ACC112 (cell line): ENCODE measurements at regions not wholly inside any gene's neighbourhood (a gene's known extent, or its start where the extent isn't known, plus 50 kb on each side); places are given as distances from the start of the nearest gene placed in this dataset.

ENCODE experiments used
- H2AFZ ChIP-seq: fragments of 200-600 bp; sonication (generic); one replicate; pipeline ENCODE4 v1.6.0; 2017; ENCODE audit warnings: antibody characterized with exemption, low read length; ENCODE audit not compliant: unreplicated experiment
- H3K27ac ChIP-seq: fragments of 200-600 bp; sonication (generic); 2 replicates; pipeline ENCODE4 v1.5.1; 2014; ENCODE audit warnings: low read depth, mild to moderate bottlenecking, antibody characterized with exemption, low read length, moderate library complexity
- H3K27me3 ChIP-seq: fragments of 200-600 bp; sonication (generic); 2 replicates; pipeline ENCODE4 v1.6.1; 2014; ENCODE audit warnings: mild to moderate bottlenecking, antibody characterized with exemption, low read length, moderate library complexity, mixed read lengths; ENCODE audit not compliant: insufficient read depth
- H3K36me3 ChIP-seq: fragments of 200-600 bp; sonication (generic); 2 replicates; pipeline ENCODE4 v1.6.1; 2016; ENCODE audit warnings: mild to moderate bottlenecking, antibody characterized with exemption, low read length, moderate library complexity, mixed read lengths; ENCODE audit not compliant: insufficient read depth
- H3K4me1 ChIP-seq: fragments of 200-600 bp; sonication (generic); one replicate; pipeline ENCODE4 v1.6.1; 2016; ENCODE audit warnings: low read length, mixed read lengths; ENCODE audit not compliant: insufficient read depth, unreplicated experiment, control insufficient read depth
- H3K4me3 ChIP-seq: fragments of 200-600 bp; sonication (generic); 2 replicates; pipeline ENCODE4 v1.5.1; 2014; ENCODE audit warnings: mild to moderate bottlenecking, low read depth, low read length
- H3K79me2 ChIP-seq: fragments of 200-600 bp; sonication (generic); one replicate; pipeline ENCODE4 v1.6.0; 2016; ENCODE audit warnings: low read length; ENCODE audit not compliant: control insufficient read depth, unreplicated experiment, insufficient read depth

DNA sequence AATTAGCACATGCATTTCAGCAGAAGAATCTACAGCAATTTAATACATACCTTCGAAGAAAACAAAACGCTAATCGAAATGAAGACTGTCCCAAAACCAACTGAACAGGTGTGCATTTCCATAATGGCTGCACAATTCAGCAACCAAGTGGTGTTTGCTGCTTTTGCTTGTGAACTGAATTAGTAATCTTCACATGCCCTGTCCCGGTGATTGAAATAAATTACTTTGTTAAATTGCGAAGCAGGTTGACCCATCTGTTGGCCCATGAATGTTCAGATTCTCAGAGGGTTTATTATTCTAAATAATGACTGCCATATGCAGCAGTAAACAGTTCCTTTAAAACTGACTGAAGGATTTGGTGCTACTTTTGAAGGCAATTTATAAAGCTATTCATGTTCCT is 445.2 kb upstream of the NFE2L3 start:
- Histone ChIP-seq H3K27me3 (no peaks in the 10 kb centered on the region), H3K4me1 (no peaks in the 10 kb centered on the region), H3K4me3 (no peak overlapping the region), H3K79me2 (no peaks in the 10 kb centered on the region), H2AFZ (no peak overlapping the region), H3K36me3 (no peaks in the 10 kb centered on the region), H3K27ac (no peak overlapping the region)

GRCh38 chr7:25707768-25708620 is 444.0 kb upstream of the NFE2L3 start:
- Histone ChIP-seq H3K79me2 (no peaks in the 10 kb centered on the region), H3K4me3 (no peak overlapping the region), H3K27ac (no peak overlapping the region), H2AFZ (no peak overlapping the region), H3K27me3 (no peaks in the 10 kb centered on the region), H3K4me1 (no peaks in the 10 kb centered on the region), H3K36me3 (no peaks in the 10 kb centered on the region)

GRCh38 chr7:25710959-25711358 is 441.0 kb upstream of the NFE2L3 start:
- no peak overlapping the region for H3K27ac ChIP-seq
- no peaks in the 10 kb centered on the region for H3K27me3 ChIP-seq
- no peaks in the 10 kb centered on the region for H3K4me1 ChIP-seq
- H3K36me3 ChIP-seq, result no peaks in the 10 kb centered on the region
- no peaks in the 10 kb centered on the region for H3K79me2 ChIP-seq
- H3K4me3 ChIP-seq, result no peak overlapping the region
- H2AFZ ChIP-seq, result no peak overlapping the region

- Histone ChIP-seq H3K27ac (no peak overlapping the region), H3K4me1 (no peaks in the 10 kb centered on the region), H3K27me3 (no peaks in the 10 kb centered on the region), H3K4me3 (no peak overlapping the region), H3K36me3 (no peaks in the 10 kb centered on the region), H2AFZ (no peak overlapping the region), H3K79me2 (no peaks in the 10 kb centered on the region)
Measured at GRCh38 chr7:25711940-25712339, 440.1 kb upstream of the NFE2L3 start.

- Histone ChIP-seq H3K27ac (no peak overlapping the region), H2AFZ (no peak overlapping the region)
Measured at GRCh38 chr7:25712500-25712899, 439.5 kb upstream of the NFE2L3 start.

GRCh38 chr7:25714013-25714412 is 438.0 kb upstream of the NFE2L3 start:
- no peak overlapping the region for H3K4me3 ChIP-seq
- no peaks in the 10 kb centered on the region for H3K36me3 ChIP-seq
- no peak overlapping the region for H3K27ac ChIP-seq
- no peak overlapping the region for H2AFZ ChIP-seq
- H3K79me2 ChIP-seq, result no peaks in the 10 kb centered on the region
- H3K27me3 ChIP-seq, result no peaks in the 10 kb centered on the region
- H3K4me1 ChIP-seq, result no peaks in the 10 kb centered on the region

More at GRCh38 chr7:25712500-25712899, 439.5 kb upstream of the NFE2L3 start:
- H3K4me3 ChIP-seq, result no peak overlapping the region
- no peaks in the 10 kb centered on the region for H3K4me1 ChIP-seq
- H3K27me3 ChIP-seq, result no peaks in the 10 kb centered on the region
- H3K79me2 ChIP-seq, result no peaks in the 10 kb centered on the region
- H3K36me3 ChIP-seq, result no peaks in the 10 kb centered on the region

DNA sequence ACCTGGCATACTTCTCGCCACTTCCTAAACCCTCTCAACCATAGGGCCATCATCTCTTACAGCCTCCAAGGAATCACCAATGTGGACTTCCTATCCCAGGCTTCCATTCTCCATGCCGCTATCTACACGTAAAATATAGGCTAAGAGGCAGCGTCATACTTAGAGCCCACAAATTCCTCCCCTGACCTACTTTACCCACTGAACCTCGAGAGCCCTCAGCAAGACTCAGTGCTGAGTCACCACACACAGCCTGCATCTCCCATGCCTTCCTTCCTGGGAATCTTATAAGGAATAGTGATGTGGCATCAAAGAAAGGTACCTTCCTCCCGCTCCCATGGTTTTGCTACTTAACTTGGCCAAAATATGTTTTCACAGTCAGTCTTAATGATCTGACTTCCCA is 435.6 kb upstream of the NFE2L3 start:
- Histone ChIP-seq H3K4me3 (no peak overlapping the region), H3K27me3 (no peaks in the 10 kb centered on the region), H3K79me2 (no peaks in the 10 kb centered on the region), H2AFZ (no peak overlapping the region), H3K27ac (no peak overlapping the region), H3K4me1 (no peaks in the 10 kb centered on the region), H3K36me3 (no peaks in the 10 kb centered on the region)

GRCh38 chr7:25718596-25718995 is 433.4 kb upstream of the NFE2L3 start:
- Histone ChIP-seq H3K27ac (no peak overlapping the region), H3K36me3 (no peaks in the 10 kb centered on the region), H2AFZ (no peak overlapping the region), H3K79me2 (no peaks in the 10 kb centered on the region), H3K27me3 (no peaks in the 10 kb centered on the region), H3K4me3 (no peak overlapping the region), H3K4me1 (no peaks in the 10 kb centered on the region)

GRCh38 chr7:25719190-25719896 is 432.7 kb upstream of the NFE2L3 start:
- H3K27ac ChIP-seq, result no peak overlapping the region
- H2AFZ ChIP-seq, result no peak overlapping the region
- no peaks in the 10 kb centered on the region for H3K4me1 ChIP-seq
- H3K4me3 ChIP-seq, result no peak overlapping the region
- no peaks in the 10 kb centered on the region for H3K36me3 ChIP-seq
- no peaks in the 10 kb centered on the region for H3K27me3 ChIP-seq
- no peaks in the 10 kb centered on the region for H3K79me2 ChIP-seq

DNA sequence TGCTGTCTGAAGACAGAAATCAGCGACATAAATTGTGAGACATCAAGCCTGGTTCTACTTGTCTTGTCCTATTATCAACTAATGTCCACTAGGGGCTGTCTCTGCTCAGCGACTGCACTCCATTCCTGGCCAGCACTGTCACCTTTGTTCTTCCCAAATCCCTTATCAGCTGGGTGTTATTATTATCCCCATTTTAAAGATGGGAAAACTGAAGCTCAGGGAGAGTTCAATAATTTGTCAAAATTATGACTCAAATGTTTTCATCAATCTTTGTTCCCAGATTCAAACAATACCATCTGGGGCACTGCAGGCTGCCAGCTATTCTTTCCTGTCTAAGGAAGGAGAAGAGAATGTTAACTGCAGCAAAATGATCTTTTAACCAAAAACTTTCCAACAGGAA is 431.6 kb upstream of the NFE2L3 start:
- H3K79me2 ChIP-seq, result no peaks in the 10 kb centered on the region
- H2AFZ ChIP-seq, result no peak overlapping the region
- no peak overlapping the region for H3K4me3 ChIP-seq
- H3K27ac ChIP-seq, result no peak overlapping the region
- H3K4me1 ChIP-seq, result no peaks in the 10 kb centered on the region
- no peaks in the 10 kb centered on the region for H3K36me3 ChIP-seq
- no peaks in the 10 kb centered on the region for H3K27me3 ChIP-seq

- no peaks in the 10 kb centered on the region for H3K27me3 ChIP-seq
- no peak overlapping the region for H3K4me3 ChIP-seq
- no peaks in the 10 kb centered on the region for H3K79me2 ChIP-seq
- no peaks in the 10 kb centered on the region for H3K4me1 ChIP-seq
- no peak overlapping the region for H3K27ac ChIP-seq
- H3K36me3 ChIP-seq, result no peaks in the 10 kb centered on the region
- no peak overlapping the region for H2AFZ ChIP-seq
Measured at GRCh38 chr7:25722856-25723255, 429.1 kb upstream of the NFE2L3 start.
